ENCODE measurements at regions not wholly inside any gene's neighbourhood (a gene's known extent, or its start where the extent isn't known, plus 50 kb on each side); places are given as distances from the start of the nearest gene placed in this dataset.

DNA sequence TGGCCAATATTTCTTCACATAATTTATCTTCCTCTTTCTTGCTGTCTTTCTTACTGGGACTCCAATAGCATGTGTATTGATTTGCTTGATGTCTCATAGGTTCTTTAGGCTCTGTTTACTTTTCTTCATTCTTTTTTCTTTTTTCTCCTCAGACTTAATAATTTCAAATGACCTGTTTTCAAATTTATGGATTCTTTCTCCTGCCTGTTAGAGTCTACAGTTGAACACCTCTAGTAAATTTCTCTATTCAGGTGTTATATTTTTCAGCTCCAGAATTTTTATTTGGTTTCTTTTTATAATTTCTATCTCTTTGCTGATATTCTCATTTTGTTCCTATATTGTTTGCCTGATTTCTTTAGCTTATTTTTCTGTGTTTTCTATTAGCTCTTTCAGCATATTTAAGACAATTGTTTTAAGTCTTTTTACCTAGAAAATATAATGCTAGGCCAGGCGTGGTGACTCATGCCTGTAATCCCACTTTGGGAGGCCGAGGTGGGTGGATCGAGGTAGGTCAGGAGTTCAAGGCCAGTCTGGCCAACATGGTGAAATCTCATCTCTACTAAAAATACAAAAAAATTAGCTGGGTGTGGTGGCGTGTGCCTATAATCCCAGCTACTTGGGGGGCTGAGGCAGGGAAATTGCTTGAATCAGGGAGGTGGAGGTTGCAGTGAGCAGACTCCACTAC lies 61.9 kb upstream of the TNS3 start:
- TF ChIP-seq, protein P1, sequence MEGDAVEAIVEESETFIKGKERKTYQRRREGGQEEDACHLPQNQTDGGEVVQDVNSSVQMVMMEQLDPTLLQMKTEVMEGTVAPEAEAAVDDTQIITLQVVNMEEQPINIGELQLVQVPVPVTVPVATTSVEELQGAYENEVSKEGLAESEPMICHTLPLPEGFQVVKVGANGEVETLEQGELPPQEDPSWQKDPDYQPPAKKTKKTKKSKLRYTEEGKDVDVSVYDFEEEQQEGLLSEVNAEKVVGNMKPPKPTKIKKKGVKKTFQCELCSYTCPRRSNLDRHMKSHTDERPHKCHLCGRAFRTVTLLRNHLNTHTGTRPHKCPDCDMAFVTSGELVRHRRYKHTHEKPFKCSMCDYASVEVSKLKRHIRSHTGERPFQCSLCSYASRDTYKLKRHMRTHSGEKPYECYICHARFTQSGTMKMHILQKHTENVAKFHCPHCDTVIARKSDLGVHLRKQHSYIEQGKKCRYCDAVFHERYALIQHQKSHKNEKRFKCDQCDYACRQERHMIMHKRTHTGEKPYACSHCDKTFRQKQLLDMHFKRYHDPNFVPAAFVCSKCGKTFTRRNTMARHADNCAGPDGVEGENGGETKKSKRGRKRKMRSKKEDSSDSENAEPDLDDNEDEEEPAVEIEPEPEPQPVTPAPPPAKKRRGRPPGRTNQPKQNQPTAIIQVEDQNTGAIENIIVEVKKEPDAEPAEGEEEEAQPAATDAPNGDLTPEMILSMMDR (conservative IDR thresholded peaks at IDR 0.05; ENCODE audit: low read depth, low read length) = no peak
- peaks cover 10% of the 10 kb centered on the region for H3K4me1 ChIP-seq (ENCODE audit: low read depth, poor library complexity, severe bottlenecking)
- H3K27me3 ChIP-seq (ENCODE audit: insufficient read depth, low read depth) = no peaks in the 10 kb centered on the region
- no peak overlapping the region for H3K4me2 ChIP-seq
- H2AFZ ChIP-seq (ENCODE audit: low read depth) = no peak overlapping the region
- no peaks in the 10 kb centered on the region for H3K36me3 ChIP-seq (ENCODE audit: insufficient read depth)
- H3K9ac ChIP-seq = no peak overlapping the region
- no peak overlapping the region for H3K4me3 ChIP-seq (IDR thresholded peaks at IDR 0.05; ENCODE audit: insufficient read depth, low read depth, low read length)
- H3K27ac ChIP-seq = no peak overlapping the region
- no peaks in the 10 kb centered on the region for H3K79me2 ChIP-seq (ENCODE audit: insufficient read depth, low read depth)
- no peaks in the 10 kb centered on the region for H4K20me1 ChIP-seq (ENCODE audit: insufficient read depth)

DNA sequence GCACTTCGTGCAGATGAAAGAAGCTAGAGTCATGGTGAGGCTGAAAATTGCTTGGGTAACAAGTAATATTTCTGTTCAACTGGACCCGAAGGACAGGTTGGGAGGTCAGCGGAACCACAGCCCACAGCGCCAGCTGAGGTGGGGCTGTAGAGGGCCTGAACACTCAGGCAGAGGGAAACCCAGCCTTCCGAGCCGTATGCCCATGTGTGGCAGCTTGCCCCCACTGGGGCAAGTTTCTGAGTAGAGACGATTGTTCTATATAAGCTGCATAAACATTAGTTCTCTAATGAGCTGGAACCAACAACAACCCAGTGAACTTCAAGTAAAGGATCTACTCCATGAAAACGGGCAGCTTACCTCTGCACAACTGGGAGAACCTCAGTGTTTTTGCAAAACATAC lies 58.4 kb upstream of the TNS3 start:
- no peaks in the 10 kb centered on the region for H4K20me1 ChIP-seq (ENCODE audit: insufficient read depth)
- H3K27ac ChIP-seq = no peak overlapping the region
- no peak overlapping the region for H3K9ac ChIP-seq
- TF ChIP-seq, protein P1 (conservative IDR thresholded peaks at IDR 0.05; ENCODE audit: low read depth, low read length) = no peak
- no peaks in the 10 kb centered on the region for H3K79me2 ChIP-seq (ENCODE audit: insufficient read depth, low read depth)
- H3K4me3 ChIP-seq (IDR thresholded peaks at IDR 0.05; ENCODE audit: insufficient read depth, low read depth, low read length) = no peak overlapping the region
- no peaks in the 10 kb centered on the region for H3K27me3 ChIP-seq (ENCODE audit: insufficient read depth, low read depth)
- H3K36me3 ChIP-seq (ENCODE audit: insufficient read depth) = no peaks in the 10 kb centered on the region
- no peak overlapping the region for H3K4me2 ChIP-seq
- no peaks in the 10 kb centered on the region for H3K4me1 ChIP-seq (ENCODE audit: low read depth, poor library complexity, severe bottlenecking)
- H2AFZ ChIP-seq (ENCODE audit: low read depth) = no peak overlapping the region

DNA sequence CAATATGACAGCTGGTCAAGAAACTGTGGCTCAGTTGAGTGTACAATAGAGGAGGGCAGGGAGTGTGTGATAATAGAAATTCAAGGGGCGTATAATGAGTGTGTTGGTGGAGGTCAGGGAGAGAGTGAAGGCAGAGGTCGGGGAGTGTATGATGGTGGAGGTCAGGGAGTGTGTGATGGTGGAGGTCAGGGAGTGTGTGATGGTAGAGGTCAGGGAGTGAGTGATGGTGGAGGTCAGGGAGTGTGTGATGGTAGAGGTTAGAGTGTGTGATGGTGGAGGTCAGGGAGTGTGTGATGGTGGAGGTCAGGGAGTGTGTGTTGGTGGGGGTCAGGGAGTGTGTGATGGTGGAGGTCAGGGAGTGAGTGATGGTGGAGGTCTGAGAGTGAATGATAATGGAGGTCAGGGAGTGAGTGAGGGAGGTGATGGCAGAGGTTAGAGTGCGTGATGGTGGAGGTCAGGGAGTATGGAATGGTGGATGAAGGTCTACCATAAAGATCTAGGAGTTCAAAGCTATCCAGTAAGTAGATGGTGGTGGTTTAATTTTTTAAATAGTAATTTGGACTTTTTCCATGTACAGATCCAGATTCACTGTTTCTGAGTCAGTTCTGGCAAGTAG lies 57.7 kb upstream of the TNS3 start:
- Histone ChIP-seq H3K27me3 (ENCODE audit: insufficient read depth, low read depth) (no peaks in the 10 kb centered on the region), H4K20me1 (ENCODE audit: insufficient read depth) (no peaks in the 10 kb centered on the region), H3K79me2 (ENCODE audit: insufficient read depth, low read depth) (no peaks in the 10 kb centered on the region), H3K4me1 (ENCODE audit: low read depth, poor library complexity, severe bottlenecking) (no peaks in the 10 kb centered on the region), H2AFZ (ENCODE audit: low read depth) (no peak overlapping the region), H3K36me3 (ENCODE audit: insufficient read depth) (no peaks in the 10 kb centered on the region), H3K27ac (no peak overlapping the region), H3K9ac (no peak overlapping the region), H3K4me3 (IDR thresholded peaks at IDR 0.05; ENCODE audit: insufficient read depth, low read depth, low read length) (no peak overlapping the region), H3K4me2 (no peak overlapping the region)
- TF ChIP-seq, protein P1 (conservative IDR thresholded peaks at IDR 0.05; ENCODE audit: low read depth, low read length) = no peak

DNA sequence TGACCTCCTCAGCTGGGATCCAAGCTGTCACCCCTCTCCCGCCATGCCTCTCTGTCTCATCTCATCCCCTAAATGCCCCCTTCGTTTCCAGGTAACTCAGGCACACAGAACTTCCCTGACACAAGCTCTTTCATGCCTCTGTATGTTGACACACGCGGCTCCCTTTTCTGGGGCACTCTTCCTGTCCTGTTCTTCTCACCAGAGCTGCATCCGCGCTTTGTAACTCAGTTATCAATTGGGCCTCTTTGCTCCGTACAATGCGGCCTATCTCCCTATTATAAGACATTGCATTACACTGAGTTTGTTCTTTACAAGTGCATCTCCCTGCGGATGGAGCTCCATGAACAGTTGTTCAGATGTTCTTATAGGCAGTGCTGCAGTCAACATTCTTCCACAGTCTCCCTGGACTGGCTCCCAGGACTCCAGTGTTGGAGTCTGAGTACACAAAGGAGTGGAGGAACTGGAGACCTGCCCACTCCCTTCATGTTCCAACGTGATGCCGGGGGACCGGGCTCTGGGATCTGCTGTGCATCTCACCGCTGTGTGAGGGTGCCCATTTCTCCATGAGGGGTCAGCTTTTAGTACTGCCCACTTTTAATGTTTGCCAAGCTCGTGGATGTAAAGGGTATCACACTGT lies 56.9 kb upstream of the TNS3 start:
- H3K4me2 ChIP-seq = no peak overlapping the region
- no peaks in the 10 kb centered on the region for H4K20me1 ChIP-seq (ENCODE audit: insufficient read depth)
- no peaks in the 10 kb centered on the region for H3K79me2 ChIP-seq (ENCODE audit: insufficient read depth, low read depth)
- H2AFZ ChIP-seq (ENCODE audit: low read depth) = no peak overlapping the region
- no peak overlapping the region for H3K4me3 ChIP-seq (IDR thresholded peaks at IDR 0.05; ENCODE audit: insufficient read depth, low read depth, low read length)
- H3K27ac ChIP-seq = no peak overlapping the region
- no peak overlapping the region for H3K9ac ChIP-seq
- no peaks in the 10 kb centered on the region for H3K4me1 ChIP-seq (ENCODE audit: low read depth, poor library complexity, severe bottlenecking)
- TF ChIP-seq, protein P1 (conservative IDR thresholded peaks at IDR 0.05; ENCODE audit: low read depth, low read length) = no peak
- H3K36me3 ChIP-seq (ENCODE audit: insufficient read depth) = no peaks in the 10 kb centered on the region
- no peaks in the 10 kb centered on the region for H3K27me3 ChIP-seq (ENCODE audit: insufficient read depth, low read depth)

Measured in KMS-11 (cell line).